GM12878 (cell line): ENCODE measurements at regions not wholly inside any gene's neighbourhood (a gene's known extent, or its start where the extent isn't known, plus 50 kb on each side); places are given as distances from the start of the nearest gene placed in this dataset.

Source experiments
- CHD2 ChIP-seq: IDR thresholded peaks from 2 replicates; pipeline ENCODE4 v1.6.1; 2011; ENCODE audit warnings: low read depth, low read length, improper control_type of control experiment, borderline replicate concordance
- CTCF ChIP-seq, 3 experiments: IDR thresholded peaks in 2 of 3; conservative IDR thresholded peaks in 1 of 3; 2 replicates each; pipeline ENCODE4 v1.5.1; 2011; ENCODE audit warnings: low read depth in 3 of 3, low read length in 3 of 3, mild to moderate bottlenecking in 3 of 3, control low read depth in 2 of 3, moderate library complexity in 2 of 3, inconsistent platforms in 1 of 3, mixed read lengths in 1 of 3; ENCODE audit not compliant: control insufficient read depth in 2 of 3, insufficient read depth in 1 of 3; ENCODE audit errors: extremely low read depth in 1 of 3
- EZH2 ChIP-seq: IDR thresholded peaks from 2 replicates; pipeline ENCODE4 v1.6.1; 2012; ENCODE audit warnings: low read depth, mild to moderate bottlenecking, control low read depth, inconsistent platforms, low read length, borderline replicate concordance; ENCODE audit not compliant: control insufficient read depth
- POLR2A ChIP-seq: IDR thresholded peaks from 2 replicates; pipeline ENCODE4 v1.6.1; 2011; ENCODE audit warnings: low read depth, mild to moderate bottlenecking, low read length
- RB1 ChIP-seq: fragments of 450-650 bp; formaldehyde crosslinking; IDR thresholded peaks from 2 replicates; pipeline ENCODE4 v1.6.1; 2017; ENCODE audit warnings: mild to moderate bottlenecking, borderline replicate concordance
- SMC3 ChIP-seq: IDR thresholded peaks from 2 replicates; pipeline ENCODE4 v1.6.1; 2011; ENCODE audit warnings: low read length, improper control_type of control experiment, borderline replicate concordance
- TAF1 ChIP-seq: IDR thresholded peaks from 2 replicates; pipeline ENCODE4 v1.6.1; 2011; ENCODE audit warnings: mild to moderate bottlenecking, low read depth, low read length, borderline replicate concordance

GRCh38 chr11:16418428-16419097 is 62.2 kb upstream of the SOX6 start:
- TF ChIP-seq CHD2 (no peak), EZH2 (no peak), RB1 (no peak), POLR2A (no peak), CTCF (IDR thresholded peaks at IDR 0.05 in 2 of 3, conservative IDR thresholded peaks at IDR 0.05 in 1 of 3; ENCODE audit: control insufficient read depth in 2 of 3, extremely low read depth in 1 of 3, insufficient read depth in 1 of 3, low read depth in 3 of 3, low read length in 3 of 3) (no peak), TAF1 (no peak), SMC3 (no peak)
